NB4 (cell line): ENCODE measurements at regions not wholly inside any gene's neighbourhood (a gene's known extent, or its start where the extent isn't known, plus 50 kb on each side); places are given as distances from the start of the nearest gene placed in this dataset.

Experiments used
- CTCF ChIP-seq: IDR thresholded peaks from one replicate; pipeline ENCODE4 v1.5.1; 2012; ENCODE audit warnings: low read depth, low read length
- MYC ChIP-seq: IDR thresholded peaks from 2 replicates; pipeline ENCODE4 v1.6.1; 2011; ENCODE audit warnings: low read depth, low read length

GRCh38 chr3:86562090-86562489, 428.9 kb downstream of the VGLL3 start:
- no peak for TF ChIP-seq CTCF
- TF ChIP-seq MYC, result no peak
